ENCODE measurements at regions not wholly inside any gene's neighbourhood (a gene's known extent, or its start where the extent isn't known, plus 50 kb on each side); places are given as distances from the start of the nearest gene placed in this dataset.

DNA sequence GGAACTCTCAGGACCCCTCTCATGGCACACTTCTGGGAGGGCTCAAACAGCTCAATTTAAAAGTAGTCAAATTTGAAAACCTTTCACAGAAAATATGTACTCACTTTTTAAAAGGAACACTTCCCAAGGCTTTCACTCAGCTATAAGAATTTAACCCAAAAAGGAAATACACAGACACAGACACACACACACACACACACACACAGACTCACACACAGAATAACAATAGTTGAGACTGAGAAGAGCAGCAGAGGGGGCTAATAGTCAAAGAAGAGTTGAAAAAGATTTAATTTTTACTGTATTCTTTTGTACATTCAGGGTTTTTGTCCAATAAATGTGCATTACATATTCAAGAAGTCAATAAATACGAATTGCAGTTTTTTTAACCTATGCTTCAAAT, 211.4 kb downstream of the HACE1 start:
- no peak for TF ChIP-seq SUZ12 (IDR thresholded peaks at IDR 0.05; ENCODE audit: extremely low read depth, insufficient read depth, insufficient read length)
- TF ChIP-seq YY1 (IDR thresholded peaks at IDR 0.05; ENCODE audit: insufficient read depth, insufficient read length), result no peak
- no peak for TF ChIP-seq ZNF274 (IDR thresholded peaks at IDR 0.05; ENCODE audit: low read depth, low read length)
- Histone ChIP-seq H3K36me3 (ENCODE audit: insufficient read depth, insufficient read length, low read length) (no peaks in the 10 kb centered on the region), H3K4me3 (ENCODE audit: insufficient read length, low read depth) (no peak overlapping the region)

DNA sequence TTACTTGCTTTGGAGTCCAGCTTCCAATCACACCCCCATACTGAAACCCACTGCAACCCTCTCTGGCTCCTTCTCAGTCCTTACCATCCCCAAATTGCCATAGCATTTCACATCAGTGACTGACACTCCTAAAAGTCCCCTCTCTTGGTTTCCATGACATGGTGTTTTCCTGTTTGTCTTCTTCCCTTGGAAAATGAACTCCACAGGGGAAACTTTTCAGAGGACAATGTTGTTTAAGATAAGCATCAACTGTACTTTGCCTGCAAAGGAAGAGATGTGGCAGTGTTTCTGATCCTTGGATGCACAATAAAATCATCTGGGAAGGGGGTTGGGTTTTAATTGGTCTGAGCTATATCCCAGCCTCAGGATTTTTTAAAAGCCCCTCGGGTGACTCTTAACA, 214.9 kb downstream of the HACE1 start:
- no peaks in the 10 kb centered on the region for H3K27me3 ChIP-seq (ENCODE audit: insufficient read depth, insufficient read length)
- no peak for TF ChIP-seq YY1 (IDR thresholded peaks at IDR 0.05; ENCODE audit: insufficient read depth, insufficient read length)
- no peak for TF ChIP-seq ZNF274 (IDR thresholded peaks at IDR 0.05; ENCODE audit: low read depth, low read length)
- no peak for TF ChIP-seq SUZ12 (IDR thresholded peaks at IDR 0.05; ENCODE audit: extremely low read depth, insufficient read depth, insufficient read length)
- H3K9me3 ChIP-seq (ENCODE audit: insufficient read depth, low read length), result no peaks in the 10 kb centered on the region
- no peaks in the 10 kb centered on the region for H3K4me1 ChIP-seq (ENCODE audit: insufficient read depth, insufficient read length)
- no peaks in the 10 kb centered on the region for H3K36me3 ChIP-seq (ENCODE audit: insufficient read depth, insufficient read length, low read length)
- H3K9ac ChIP-seq (ENCODE audit: insufficient read length, low read depth), result no peak overlapping the region
- no peak overlapping the region for H3K4me3 ChIP-seq (ENCODE audit: insufficient read length, low read depth)
- no peak for DNase-seq (ENCODE audit: low read depth, low spot score)

More for the DNA sequence above, 211.4 kb downstream of the HACE1 start:
- Histone ChIP-seq H3K9ac (ENCODE audit: insufficient read length, low read depth) (no peak overlapping the region), H3K4me1 (ENCODE audit: insufficient read depth, insufficient read length) (no peaks in the 10 kb centered on the region), H3K27me3 (ENCODE audit: insufficient read depth, insufficient read length) (no peaks in the 10 kb centered on the region), H3K9me3 (ENCODE audit: insufficient read depth, low read length) (no peaks in the 10 kb centered on the region)
- DNase-seq (ENCODE audit: low read depth, low spot score), result no peak

DNA sequence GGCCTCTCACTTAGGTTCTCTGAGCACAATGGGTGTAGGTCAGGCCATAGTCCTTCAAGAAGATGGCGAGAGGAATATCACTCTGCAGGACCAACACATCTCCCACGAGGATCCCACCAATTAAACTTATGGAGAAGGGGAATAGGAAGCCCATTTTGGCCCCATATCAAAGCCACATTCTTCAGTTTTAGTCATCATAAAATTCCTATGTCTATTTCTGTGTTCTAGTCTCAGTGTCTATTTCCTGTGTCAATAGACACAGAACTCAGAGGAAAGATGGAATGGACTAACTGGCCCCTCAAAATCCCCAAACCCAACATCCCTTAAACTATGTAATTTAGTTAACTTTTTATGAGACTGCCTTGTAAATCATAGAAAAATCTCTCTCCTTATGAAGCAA, 216.8 kb downstream of the HACE1 start:
- DNase-seq (ENCODE audit: low read depth, low spot score), result no peak
- TF ChIP-seq ZNF274 (IDR thresholded peaks at IDR 0.05; ENCODE audit: low read depth, low read length), result no peak
- no peak for TF ChIP-seq YY1 (IDR thresholded peaks at IDR 0.05; ENCODE audit: insufficient read depth, insufficient read length)
- no peak for TF ChIP-seq SUZ12 (IDR thresholded peaks at IDR 0.05; ENCODE audit: extremely low read depth, insufficient read depth, insufficient read length)
- H3K4me3 ChIP-seq (ENCODE audit: insufficient read length, low read depth), result no peak overlapping the region
- no peaks in the 10 kb centered on the region for H3K4me1 ChIP-seq (ENCODE audit: insufficient read depth, insufficient read length)
- H3K36me3 ChIP-seq (ENCODE audit: insufficient read depth, insufficient read length, low read length), result no peaks in the 10 kb centered on the region
- H3K9me3 ChIP-seq (ENCODE audit: insufficient read depth, low read length), result no peaks in the 10 kb centered on the region
- H3K9ac ChIP-seq (ENCODE audit: insufficient read length, low read depth), result no peak overlapping the region
- no peaks in the 10 kb centered on the region for H3K27me3 ChIP-seq (ENCODE audit: insufficient read depth, insufficient read length)

DNA sequence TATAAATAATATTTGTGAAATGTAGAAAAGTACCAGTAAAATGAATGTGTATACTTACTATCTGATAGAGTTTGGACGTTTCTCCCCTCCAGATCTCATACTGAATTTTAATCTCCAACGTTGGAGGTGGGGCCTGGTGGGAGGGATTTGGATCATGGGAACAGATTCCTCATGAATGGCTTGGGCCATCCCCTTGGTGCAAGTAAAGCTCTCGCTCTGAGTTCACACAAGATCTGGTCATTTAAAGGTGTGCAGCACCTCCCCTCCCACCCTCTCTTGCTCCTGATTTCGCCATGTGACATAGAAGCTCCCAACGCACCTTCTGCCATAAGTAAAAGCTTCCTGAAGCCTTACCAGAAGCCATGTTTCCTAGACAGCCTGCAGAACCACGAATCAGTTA, 219.0 kb downstream of the HACE1 start:
- Histone ChIP-seq H3K9me3 (ENCODE audit: insufficient read depth, low read length) (no peaks in the 10 kb centered on the region), H3K4me1 (ENCODE audit: insufficient read depth, insufficient read length) (no peaks in the 10 kb centered on the region), H3K36me3 (ENCODE audit: insufficient read depth, insufficient read length, low read length) (no peaks in the 10 kb centered on the region), H3K4me3 (ENCODE audit: insufficient read length, low read depth) (no peak overlapping the region), H3K27me3 (ENCODE audit: insufficient read depth, insufficient read length) (no peaks in the 10 kb centered on the region), H3K9ac (ENCODE audit: insufficient read length, low read depth) (no peak overlapping the region)
- TF ChIP-seq ZNF274 (IDR thresholded peaks at IDR 0.05; ENCODE audit: low read depth, low read length), result no peak
- no peak for TF ChIP-seq SUZ12 (IDR thresholded peaks at IDR 0.05; ENCODE audit: extremely low read depth, insufficient read depth, insufficient read length)
- no peak for TF ChIP-seq YY1 (IDR thresholded peaks at IDR 0.05; ENCODE audit: insufficient read depth, insufficient read length)
- DNase-seq (ENCODE audit: low read depth, low spot score), result no peak

DNA sequence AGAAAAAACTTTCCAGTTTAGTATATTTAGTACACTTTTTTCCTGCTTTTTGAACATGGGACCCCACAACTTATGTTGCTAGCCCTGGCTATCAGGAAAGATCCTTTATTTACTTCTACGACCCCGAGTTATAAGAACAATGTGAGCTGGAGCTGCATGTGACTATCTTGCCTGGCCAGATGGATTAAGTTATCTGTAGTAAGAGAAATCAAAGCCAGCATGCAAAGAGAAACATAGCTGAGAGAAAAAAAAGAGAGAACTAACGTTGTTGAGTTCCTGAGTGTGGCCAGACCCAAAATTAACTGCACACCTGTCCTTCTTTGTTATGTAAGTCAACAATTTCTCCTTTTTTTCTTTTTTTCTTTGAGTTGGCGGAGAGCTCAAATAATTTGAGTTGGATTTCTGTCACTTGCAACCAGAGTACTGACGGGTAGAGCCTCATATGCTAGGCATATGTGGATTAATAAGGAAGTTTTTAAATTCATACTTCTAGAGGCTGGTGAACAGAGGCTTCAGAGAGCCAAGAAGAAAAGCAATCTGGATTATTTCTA, 219.5 kb downstream of the HACE1 start:
- H3K27me3 ChIP-seq (ENCODE audit: insufficient read depth, insufficient read length), result no peaks in the 10 kb centered on the region
- no peaks in the 10 kb centered on the region for H3K9me3 ChIP-seq (ENCODE audit: insufficient read depth, low read length)
- no peak for DNase-seq (ENCODE audit: low read depth, low spot score)
- no peaks in the 10 kb centered on the region for H3K4me1 ChIP-seq (ENCODE audit: insufficient read depth, insufficient read length)
- no peak overlapping the region for H3K4me3 ChIP-seq (ENCODE audit: insufficient read length, low read depth)
- H3K36me3 ChIP-seq (ENCODE audit: insufficient read depth, insufficient read length, low read length), result no peaks in the 10 kb centered on the region
- TF ChIP-seq YY1 (IDR thresholded peaks at IDR 0.05; ENCODE audit: insufficient read depth, insufficient read length), result no peak
- no peak overlapping the region for H3K9ac ChIP-seq (ENCODE audit: insufficient read length, low read depth)

DNA sequence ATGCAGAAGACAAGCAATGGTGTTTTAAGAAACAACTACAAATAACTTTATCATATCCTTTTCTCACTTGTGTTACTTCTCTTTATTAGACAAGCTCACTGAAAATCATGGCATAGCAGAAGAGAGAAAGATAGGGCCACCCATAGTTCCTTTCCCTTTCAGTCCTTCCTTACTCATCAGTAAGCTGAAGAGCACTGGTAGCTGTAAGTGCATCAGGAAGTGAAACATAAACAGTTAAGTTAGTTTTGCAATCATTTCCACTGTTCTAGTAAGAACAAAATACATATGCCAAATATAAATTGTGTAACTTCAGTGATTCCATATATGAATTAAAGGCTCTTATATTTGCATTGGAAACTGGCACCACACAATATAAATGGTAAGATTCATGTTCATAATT, 220.1 kb downstream of the HACE1 start:
- Histone ChIP-seq H3K36me3 (ENCODE audit: insufficient read depth, insufficient read length, low read length) (no peaks in the 10 kb centered on the region), H3K9me3 (ENCODE audit: insufficient read depth, low read length) (no peaks in the 10 kb centered on the region), H3K4me1 (ENCODE audit: insufficient read depth, insufficient read length) (no peaks in the 10 kb centered on the region), H3K4me3 (ENCODE audit: insufficient read length, low read depth) (no peak overlapping the region), H3K9ac (ENCODE audit: insufficient read length, low read depth) (no peak overlapping the region), H3K27me3 (ENCODE audit: insufficient read depth, insufficient read length) (no peaks in the 10 kb centered on the region)
- TF ChIP-seq YY1 (IDR thresholded peaks at IDR 0.05; ENCODE audit: insufficient read depth, insufficient read length) (no peak), SUZ12 (IDR thresholded peaks at IDR 0.05; ENCODE audit: extremely low read depth, insufficient read depth, insufficient read length) (no peak), ZNF274 (IDR thresholded peaks at IDR 0.05; ENCODE audit: low read depth, low read length) (no peak)
- DNase-seq (ENCODE audit: low read depth, low spot score), result no peak

DNA sequence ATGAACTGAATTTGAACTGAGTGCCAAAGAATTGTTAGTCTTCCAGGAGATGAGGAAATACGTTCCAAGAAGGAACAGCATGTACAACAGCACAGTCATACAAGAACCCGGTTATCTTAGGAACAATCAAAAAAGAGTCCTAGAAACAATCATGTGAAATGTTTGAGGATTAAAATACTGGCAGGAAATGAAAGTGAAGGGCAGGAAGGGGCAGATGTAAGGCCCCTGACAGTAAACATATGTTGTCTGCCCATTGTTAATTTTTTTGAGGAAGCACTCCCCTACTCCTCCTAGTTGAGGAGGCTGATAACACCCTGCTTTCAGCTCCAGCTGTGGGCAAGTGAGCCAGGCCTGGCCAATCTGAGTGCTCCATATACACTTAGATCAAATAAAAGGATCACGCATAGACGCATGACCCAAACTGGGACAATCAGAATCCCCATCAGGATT, 220.9 kb downstream of the HACE1 start:
- H3K27me3 ChIP-seq (ENCODE audit: insufficient read depth, insufficient read length), result no peaks in the 10 kb centered on the region
- no peaks in the 10 kb centered on the region for H3K9me3 ChIP-seq (ENCODE audit: insufficient read depth, low read length)
- no peak for TF ChIP-seq YY1 (IDR thresholded peaks at IDR 0.05; ENCODE audit: insufficient read depth, insufficient read length)
- no peak for TF ChIP-seq SUZ12 (IDR thresholded peaks at IDR 0.05; ENCODE audit: extremely low read depth, insufficient read depth, insufficient read length)
- H3K9ac ChIP-seq (ENCODE audit: insufficient read length, low read depth), result no peak overlapping the region
- no peak for DNase-seq (ENCODE audit: low read depth, low spot score)
- no peaks in the 10 kb centered on the region for H3K4me1 ChIP-seq (ENCODE audit: insufficient read depth, insufficient read length)
- H3K4me3 ChIP-seq (ENCODE audit: insufficient read length, low read depth), result no peak overlapping the region
- no peaks in the 10 kb centered on the region for H3K36me3 ChIP-seq (ENCODE audit: insufficient read depth, insufficient read length, low read length)

DNA sequence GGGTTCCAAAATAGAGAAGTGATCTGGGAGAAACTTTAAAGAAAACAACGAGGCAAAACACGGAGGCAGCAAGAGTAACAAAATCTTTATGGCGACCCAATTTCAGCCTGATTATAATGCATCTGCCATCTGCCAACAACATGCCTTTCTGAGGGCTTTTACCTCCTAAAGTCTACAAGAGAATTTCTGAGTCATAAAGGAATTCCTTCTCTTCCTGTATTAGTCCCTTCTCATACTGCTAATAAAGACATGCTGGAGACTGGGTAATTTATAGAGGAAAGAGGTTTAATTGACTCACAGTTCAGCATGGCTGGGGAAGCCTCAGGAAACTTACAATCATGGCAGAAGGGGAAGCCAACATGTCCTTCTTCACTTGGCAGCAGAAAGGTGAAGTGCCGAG, 226.6 kb downstream of the HACE1 start:
- Histone ChIP-seq H3K4me3 (ENCODE audit: insufficient read length, low read depth) (no peak overlapping the region), H3K4me1 (ENCODE audit: insufficient read depth, insufficient read length) (no peaks in the 10 kb centered on the region), H3K9ac (ENCODE audit: insufficient read length, low read depth) (no peak overlapping the region), H3K27me3 (ENCODE audit: insufficient read depth, insufficient read length) (no peaks in the 10 kb centered on the region), H3K36me3 (ENCODE audit: insufficient read depth, insufficient read length, low read length) (no peaks in the 10 kb centered on the region), H3K9me3 (ENCODE audit: insufficient read depth, low read length) (no peaks in the 10 kb centered on the region)
- TF ChIP-seq YY1 (IDR thresholded peaks at IDR 0.05; ENCODE audit: insufficient read depth, insufficient read length) (no peak), SUZ12 (IDR thresholded peaks at IDR 0.05; ENCODE audit: extremely low read depth, insufficient read depth, insufficient read length) (no peak), ZNF274 (IDR thresholded peaks at IDR 0.05; ENCODE audit: low read depth, low read length) (no peak)
- no peak for DNase-seq (ENCODE audit: low read depth, low spot score)
